ENCODE measurements at regions not wholly inside any gene's neighbourhood (a gene's known extent, or its start where the extent isn't known, plus 50 kb on each side); places are given as distances from the start of the nearest gene placed in this dataset.

DNA sequence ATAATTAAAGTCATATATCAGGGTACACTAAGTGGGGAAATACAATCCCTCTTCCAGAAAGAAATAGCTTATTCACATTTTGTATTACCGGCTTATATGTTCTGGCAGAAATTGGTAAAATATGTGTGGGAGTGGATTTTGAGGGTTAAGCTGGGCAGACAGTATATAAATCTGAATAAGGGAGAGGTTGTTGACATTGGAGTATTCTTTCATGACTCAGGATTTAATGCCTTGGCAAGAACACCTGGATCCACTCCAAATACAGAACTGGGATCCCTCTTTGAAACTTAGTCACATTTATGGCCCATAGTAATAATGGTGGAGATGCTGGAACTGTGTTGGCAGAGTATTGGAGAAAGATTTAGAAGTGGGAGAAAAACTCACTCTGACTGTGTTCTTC is 54.3 kb upstream of the TET2 start:
- Histone ChIP-seq H3K9me3 (ENCODE audit: control insufficient read depth, insufficient read depth, low read depth, low read length) (no peaks in the 10 kb centered on the region), H3K4me1 (ENCODE audit: control insufficient read depth, insufficient read depth, low read length) (no peaks in the 10 kb centered on the region), H3K36me3 (ENCODE audit: control insufficient read depth in 2 of 2, insufficient read depth in 1 of 2, low read length in 2 of 2) (no peaks in the 10 kb centered on the region), H3K27ac (ENCODE audit: extremely low read depth, low read depth, low read length) (no peak overlapping the region), H3K4me3 (ENCODE audit: low read depth, low read length) (no peak overlapping the region)
- no peak for TF ChIP-seq ZNF24 (tag by site-specific recombination; IDR thresholded peaks at IDR 0.05)
- TF ChIP-seq ZBTB1 (tag by site-specific recombination; IDR thresholded peaks at IDR 0.05) = no peak
- TF ChIP-seq, protein P1, sequence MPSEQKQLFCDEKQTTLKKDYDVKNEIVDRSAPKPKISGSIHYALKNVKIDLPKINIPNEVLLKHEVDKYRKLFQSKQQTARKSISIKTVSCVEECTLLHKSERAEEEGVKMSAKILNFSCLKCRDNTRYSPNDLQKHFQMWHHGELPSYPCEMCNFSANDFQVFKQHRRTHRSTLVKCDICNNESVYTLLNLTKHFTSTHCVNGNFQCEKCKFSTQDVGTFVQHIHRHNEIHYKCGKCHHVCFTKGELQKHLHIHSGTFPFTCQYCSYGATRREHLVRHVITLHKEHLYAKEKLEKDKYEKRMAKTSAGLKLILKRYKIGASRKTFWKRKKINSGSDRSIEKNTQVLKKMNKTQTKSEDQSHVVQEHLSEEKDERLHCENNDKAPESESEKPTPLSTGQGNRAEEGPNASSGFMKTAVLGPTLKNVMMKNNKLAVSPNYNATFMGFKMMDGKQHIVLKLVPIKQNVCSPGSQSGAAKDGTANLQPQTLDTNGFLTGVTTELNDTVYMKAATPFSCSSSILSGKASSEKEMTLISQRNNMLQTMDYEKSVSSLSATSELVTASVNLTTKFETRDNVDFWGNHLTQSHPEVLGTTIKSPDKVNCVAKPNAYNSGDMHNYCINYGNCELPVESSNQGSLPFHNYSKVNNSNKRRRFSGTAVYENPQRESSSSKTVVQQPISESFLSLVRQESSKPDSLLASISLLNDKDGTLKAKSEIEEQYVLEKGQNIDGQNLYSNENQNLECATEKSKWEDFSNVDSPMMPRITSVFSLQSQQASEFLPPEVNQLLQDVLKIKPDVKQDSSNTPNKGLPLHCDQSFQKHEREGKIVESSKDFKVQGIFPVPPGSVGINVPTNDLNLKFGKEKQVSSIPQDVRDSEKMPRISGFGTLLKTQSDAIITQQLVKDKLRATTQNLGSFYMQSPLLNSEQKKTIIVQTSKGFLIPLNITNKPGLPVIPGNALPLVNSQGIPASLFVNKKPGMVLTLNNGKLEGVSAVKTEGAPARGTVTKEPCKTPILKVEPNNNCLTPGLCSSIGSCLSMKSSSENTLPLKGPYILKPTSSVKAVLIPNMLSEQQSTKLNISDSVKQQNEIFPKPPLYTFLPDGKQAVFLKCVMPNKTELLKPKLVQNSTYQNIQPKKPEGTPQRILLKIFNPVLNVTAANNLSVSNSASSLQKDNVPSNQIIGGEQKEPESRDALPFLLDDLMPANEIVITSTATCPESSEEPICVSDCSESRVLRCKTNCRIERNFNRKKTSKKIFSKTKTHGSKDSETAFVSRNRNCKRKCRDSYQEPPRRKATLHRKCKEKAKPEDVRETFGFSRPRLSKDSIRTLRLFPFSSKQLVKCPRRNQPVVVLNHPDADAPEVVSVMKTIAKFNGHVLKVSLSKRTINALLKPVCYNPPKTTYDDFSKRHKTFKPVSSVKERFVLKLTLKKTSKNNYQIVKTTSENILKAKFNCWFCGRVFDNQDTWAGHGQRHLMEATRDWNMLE (tag by site-specific recombination; conservative IDR thresholded peaks at IDR 0.05; ENCODE audit: low read depth) = no peak
- TF ChIP-seq, protein P2, sequence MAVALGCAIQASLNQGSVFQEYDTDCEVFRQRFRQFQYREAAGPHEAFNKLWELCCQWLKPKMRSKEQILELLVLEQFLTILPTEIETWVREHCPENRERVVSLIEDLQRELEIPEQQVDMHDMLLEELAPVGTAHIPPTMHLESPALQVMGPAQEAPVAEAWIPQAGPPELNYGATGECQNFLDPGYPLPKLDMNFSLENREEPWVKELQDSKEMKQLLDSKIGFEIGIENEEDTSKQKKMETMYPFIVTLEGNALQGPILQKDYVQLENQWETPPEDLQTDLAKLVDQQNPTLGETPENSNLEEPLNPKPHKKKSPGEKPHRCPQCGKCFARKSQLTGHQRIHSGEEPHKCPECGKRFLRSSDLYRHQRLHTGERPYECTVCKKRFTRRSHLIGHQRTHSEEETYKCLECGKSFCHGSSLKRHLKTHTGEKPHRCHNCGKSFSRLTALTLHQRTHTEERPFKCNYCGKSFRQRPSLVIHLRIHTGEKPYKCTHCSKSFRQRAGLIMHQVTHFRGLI (tag by site-specific recombination; IDR thresholded peaks at IDR 0.05) = no peak
- no peak for TF ChIP-seq ZNF248 (tag by site-specific recombination; IDR thresholded peaks at IDR 0.05)
- TF ChIP-seq, protein P3, sequence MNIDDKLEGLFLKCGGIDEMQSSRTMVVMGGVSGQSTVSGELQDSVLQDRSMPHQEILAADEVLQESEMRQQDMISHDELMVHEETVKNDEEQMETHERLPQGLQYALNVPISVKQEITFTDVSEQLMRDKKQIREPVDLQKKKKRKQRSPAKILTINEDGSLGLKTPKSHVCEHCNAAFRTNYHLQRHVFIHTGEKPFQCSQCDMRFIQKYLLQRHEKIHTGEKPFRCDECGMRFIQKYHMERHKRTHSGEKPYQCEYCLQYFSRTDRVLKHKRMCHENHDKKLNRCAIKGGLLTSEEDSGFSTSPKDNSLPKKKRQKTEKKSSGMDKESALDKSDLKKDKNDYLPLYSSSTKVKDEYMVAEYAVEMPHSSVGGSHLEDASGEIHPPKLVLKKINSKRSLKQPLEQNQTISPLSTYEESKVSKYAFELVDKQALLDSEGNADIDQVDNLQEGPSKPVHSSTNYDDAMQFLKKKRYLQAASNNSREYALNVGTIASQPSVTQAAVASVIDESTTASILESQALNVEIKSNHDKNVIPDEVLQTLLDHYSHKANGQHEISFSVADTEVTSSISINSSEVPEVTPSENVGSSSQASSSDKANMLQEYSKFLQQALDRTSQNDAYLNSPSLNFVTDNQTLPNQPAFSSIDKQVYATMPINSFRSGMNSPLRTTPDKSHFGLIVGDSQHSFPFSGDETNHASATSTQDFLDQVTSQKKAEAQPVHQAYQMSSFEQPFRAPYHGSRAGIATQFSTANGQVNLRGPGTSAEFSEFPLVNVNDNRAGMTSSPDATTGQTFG (tag by site-specific recombination; IDR thresholded peaks at IDR 0.05; ENCODE audit: borderline replicate concordance) = no peak
- no peak for TF ChIP-seq ZNF37A (tag by site-specific recombination; IDR thresholded peaks at IDR 0.05)
- TF ChIP-seq ZNF555 (tag by site-specific recombination; conservative IDR thresholded peaks at IDR 0.05) = no peak
- no peak for TF ChIP-seq ZNF571 (tag by site-specific recombination; IDR thresholded peaks at IDR 0.05)
- TF ChIP-seq ZNF549 (tag by site-specific recombination; IDR thresholded peaks at IDR 0.05) = no peak
- no peak for TF ChIP-seq ZEB2 (tag by site-specific recombination; IDR thresholded peaks at IDR 0.05)
- no peak for TF ChIP-seq RBAK (tag by site-specific recombination; IDR thresholded peaks at IDR 0.05)
- ChIA-PET POLR2A (no interaction called here), CTCF (no interaction called here)

DNA sequence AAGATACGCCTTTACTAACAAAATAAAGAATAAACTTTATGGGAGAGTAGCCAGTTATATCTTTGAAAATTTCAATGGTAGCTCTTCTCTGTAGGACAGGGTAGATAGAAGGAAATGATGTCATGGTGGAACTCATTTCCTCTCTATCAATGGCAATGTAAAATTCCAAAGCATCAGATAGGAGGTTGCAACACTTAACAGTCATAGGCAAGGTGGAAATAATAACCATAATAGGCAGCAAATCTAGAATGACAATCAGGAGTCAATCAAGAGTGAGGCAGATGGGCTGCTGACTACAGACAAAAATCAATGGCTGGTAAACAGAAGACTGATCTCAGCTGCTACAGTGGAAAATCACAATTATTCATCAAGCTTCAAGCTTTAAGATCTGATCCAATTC is 53.9 kb upstream of the TET2 start:
- ChIA-PET POLR2A (no interaction called here), CTCF (no interaction called here)
- H3K36me3 ChIP-seq (ENCODE audit: control insufficient read depth in 2 of 2, insufficient read depth in 1 of 2, low read length in 2 of 2) = no peaks in the 10 kb centered on the region
- no peaks in the 10 kb centered on the region for H3K9me3 ChIP-seq (ENCODE audit: control insufficient read depth, insufficient read depth, low read depth, low read length)
- no peak overlapping the region for H3K4me3 ChIP-seq (ENCODE audit: low read depth, low read length)
- no peaks in the 10 kb centered on the region for H3K4me1 ChIP-seq (ENCODE audit: control insufficient read depth, insufficient read depth, low read length)
- H3K27ac ChIP-seq (ENCODE audit: extremely low read depth, low read depth, low read length) = no peak overlapping the region
- no peak for TF ChIP-seq ZNF510 (tag by site-specific recombination; IDR thresholded peaks at IDR 0.05; ENCODE audit: insufficient replicate concordance)
- no peak for TF ChIP-seq ZNF792 (tag by site-specific recombination; IDR thresholded peaks at IDR 0.05)
- TF ChIP-seq ZNF292 (tag by site-specific recombination; IDR thresholded peaks at IDR 0.05; ENCODE audit: borderline replicate concordance, low read depth) = no peak
- TF ChIP-seq ZNF530 (tag by site-specific recombination; IDR thresholded peaks at IDR 0.05; ENCODE audit: low read depth) = no peak
- no peak for TF ChIP-seq ZNF670 (tag by site-specific recombination; IDR thresholded peaks at IDR 0.05; ENCODE audit: low read depth)
- TF ChIP-seq ZNF777 (tag by site-specific recombination; IDR thresholded peaks at IDR 0.05; ENCODE audit: borderline replicate concordance) = no peak
- no peak for TF ChIP-seq ZNF624 (tag by site-specific recombination; IDR thresholded peaks at IDR 0.05)
- TF ChIP-seq ZNF426 (tag by site-specific recombination; IDR thresholded peaks at IDR 0.05) = no peak
- TF ChIP-seq ZNF211 (tag by site-specific recombination; IDR thresholded peaks at IDR 0.05; ENCODE audit: low read depth) = no peak
- TF ChIP-seq ZNF155 (tag by site-specific recombination; IDR thresholded peaks at IDR 0.05) = no peak
- no peak for TF ChIP-seq ZFP41 (tag by site-specific recombination; IDR thresholded peaks at IDR 0.05; ENCODE audit: borderline replicate concordance)
- TF ChIP-seq, protein P4, sequence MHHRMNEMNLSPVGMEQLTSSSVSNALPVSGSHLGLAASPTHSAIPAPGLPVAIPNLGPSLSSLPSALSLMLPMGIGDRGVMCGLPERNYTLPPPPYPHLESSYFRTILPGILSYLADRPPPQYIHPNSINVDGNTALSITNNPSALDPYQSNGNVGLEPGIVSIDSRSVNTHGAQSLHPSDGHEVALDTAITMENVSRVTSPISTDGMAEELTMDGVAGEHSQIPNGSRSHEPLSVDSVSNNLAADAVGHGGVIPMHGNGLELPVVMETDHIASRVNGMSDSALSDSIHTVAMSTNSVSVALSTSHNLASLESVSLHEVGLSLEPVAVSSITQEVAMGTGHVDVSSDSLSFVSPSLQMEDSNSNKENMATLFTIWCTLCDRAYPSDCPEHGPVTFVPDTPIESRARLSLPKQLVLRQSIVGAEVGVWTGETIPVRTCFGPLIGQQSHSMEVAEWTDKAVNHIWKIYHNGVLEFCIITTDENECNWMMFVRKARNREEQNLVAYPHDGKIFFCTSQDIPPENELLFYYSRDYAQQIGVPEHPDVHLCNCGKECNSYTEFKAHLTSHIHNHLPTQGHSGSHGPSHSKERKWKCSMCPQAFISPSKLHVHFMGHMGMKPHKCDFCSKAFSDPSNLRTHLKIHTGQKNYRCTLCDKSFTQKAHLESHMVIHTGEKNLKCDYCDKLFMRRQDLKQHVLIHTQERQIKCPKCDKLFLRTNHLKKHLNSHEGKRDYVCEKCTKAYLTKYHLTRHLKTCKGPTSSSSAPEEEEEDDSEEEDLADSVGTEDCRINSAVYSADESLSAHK (tag by site-specific recombination; IDR thresholded peaks at IDR 0.05) = no peak

Data from HEK293 (cell line).